GM12878 (cell line): ENCODE measurements at regions not wholly inside any gene's neighbourhood (a gene's known extent, or its start where the extent isn't known, plus 50 kb on each side); places are given as distances from the start of the nearest gene placed in this dataset.

ENCODE experiments used
- ATAC-seq: fragments of 200-7000 bp; cut with Tn5 transposase; 3 replicates; pipeline ENCODE4 v1.9.1; 2020; ENCODE audit warnings: mild to moderate bottlenecking, moderate library complexity
- BruUV-seq: library from RNA; stranded (reverse); fragments of 400-500 nt; replicated peaks from 2 replicates; lab custom pipeline; 2021; lab: Mats Ljungman, UMichigan
- CTCF ChIA-PET: fragments of 300-600 bp; sonication (Branson Sonifier 250); formaldehyde crosslinking; extraction: SDS; loops from one replicate; lab custom pipeline; 2021; ENCODE audit warnings: inconsistent platforms; lab: Yijun Ruan, JAX
- POLR2A ChIA-PET: fragments of 350-600 bp; formaldehyde crosslinking; extraction: SDS; loops from one replicate; lab custom pipeline; 2021; ENCODE audit warnings: inconsistent platforms; lab: Charles Lee
- RAD21 ChIA-PET: fragments of 300-600 bp; sonication (Branson Sonifier 250); formaldehyde crosslinking; loops from one replicate; lab custom pipeline; 2023; ENCODE audit warnings: antibody characterized with exemption; ENCODE audit not compliant: unreplicated experiment; lab: Charles Lee
- SMC1A ChIA-PET: fragments of 300-600 bp; sonication (Branson Sonifier 250); formaldehyde crosslinking; loops from one replicate; lab custom pipeline; 2023; ENCODE audit not compliant: unreplicated experiment, uncharacterized antibody; lab: Charles Lee
- DNase-seq: peaks from one replicate; pipeline ENCODE4 v3.0.0-alpha.2; 2011; ENCODE audit warnings: low read depth, low spot score
- FAIRE-seq: peaks from 3 replicates; lab custom pipeline; 2011; peaks lifted over from hg19 to GRCh38; lab: Jason Lieb, UNC
- H2AFZ ChIP-seq: 2 replicates; pipeline ENCODE4 v1.6.0; 2011; ENCODE audit warnings: low read depth, low read length, control low read depth; ENCODE audit not compliant: control insufficient read depth
- H3K27ac ChIP-seq: 2 replicates; pipeline ENCODE4 v1.5.1; 2011; ENCODE audit warnings: control low read depth; ENCODE audit not compliant: control insufficient read depth, insufficient read depth
- H3K27me3 ChIP-seq, 2 experiments: replicated peaks in 1 of 2; 2 replicates each; pipeline versions ENCODE4 v1.6.0 to v1.6.1; 2011; ENCODE audit warnings: low read length in 1 of 2; ENCODE audit not compliant: control insufficient read depth in 2 of 2, insufficient read depth in 2 of 2
- H3K36me3 ChIP-seq, 2 experiments: 2 replicates each; pipeline ENCODE4 v1.5.1; 2011; ENCODE audit warnings: low read length in 1 of 2; ENCODE audit not compliant: control insufficient read depth in 2 of 2, insufficient read depth in 2 of 2
- H3K4me1 ChIP-seq: 2 replicates; pipeline ENCODE4 v1.6.1; 2011; ENCODE audit warnings: mild to moderate bottlenecking, low read length, moderate library complexity, mixed read lengths; ENCODE audit not compliant: control insufficient read depth, insufficient read depth
- H3K4me2 ChIP-seq: 2 replicates; pipeline ENCODE4 v1.6.0; 2011; ENCODE audit warnings: control low read depth; ENCODE audit not compliant: control insufficient read depth, insufficient read depth
- H3K4me3 ChIP-seq: fragments of 200-600 bp; sonication (generic); 2 replicates; pipeline ENCODE4 v1.5.1; 2016
- H3K79me2 ChIP-seq: 2 replicates; pipeline ENCODE4 v1.6.0; 2011; ENCODE audit warnings: low read length; ENCODE audit not compliant: control insufficient read depth, insufficient read depth
- H3K9ac ChIP-seq: 2 replicates; pipeline ENCODE4 v1.8.0; 2011; ENCODE audit warnings: low read length, control low read depth, mixed read lengths; ENCODE audit not compliant: control insufficient read depth, insufficient read depth
- H3K9me3 ChIP-seq: replicated peaks from 3 replicates; pipeline ENCODE4 v1.5.1; 2011; ENCODE audit warnings: mild to moderate bottlenecking, low read length; ENCODE audit not compliant: control insufficient read depth, insufficient read depth
- H4K20me1 ChIP-seq: 2 replicates; pipeline ENCODE4 v1.6.0; 2011; ENCODE audit not compliant: control insufficient read depth, insufficient read depth
- BCL11A ChIP-seq: IDR thresholded peaks from 2 replicates; pipeline ENCODE4 v1.6.1; 2011; ENCODE audit warnings: low read depth, low read length
- CBX5 ChIP-seq: sonication (generic); IDR thresholded peaks from 2 replicates; pipeline ENCODE4 v1.6.1; 2016; ENCODE audit warnings: low read depth, moderate library complexity, mild to moderate bottlenecking, inconsistent platforms
- MYB ChIP-seq: fragments of 150-350 bp; IDR thresholded peaks from 2 replicates; pipeline ENCODE4 v1.6.1; 2014; ENCODE audit warnings: mild to moderate bottlenecking, low read depth, low read length, borderline replicate concordance
- NFXL1 ChIP-seq: fragments of 450-650 bp; IDR thresholded peaks from 2 replicates; pipeline ENCODE4 v1.6.1; 2017; ENCODE audit warnings: antibody characterized with exemption, mild to moderate bottlenecking, borderline replicate concordance
- RAD51 ChIP-seq: fragments of 450-650 bp; IDR thresholded peaks from 2 replicates; pipeline ENCODE4 v1.6.1; 2016; ENCODE audit warnings: moderate library complexity, mild to moderate bottlenecking, inconsistent platforms
- SIX5 ChIP-seq: IDR thresholded peaks from 2 replicates; pipeline ENCODE4 v1.6.1; 2011; ENCODE audit warnings: mild to moderate bottlenecking, low read depth, low read length, moderate library complexity; ENCODE audit not compliant: severe bottlenecking
- SMARCA5 ChIP-seq: fragments of 450-650 bp; IDR thresholded peaks from 2 replicates; pipeline ENCODE4 v1.6.1; 2017; ENCODE audit warnings: mild to moderate bottlenecking
- YY1 ChIP-seq: IDR thresholded peaks from 2 replicates; pipeline ENCODE4 v1.6.1; 2011; ENCODE audit warnings: low read depth, mild to moderate bottlenecking, low read length
- WGBS: methylation state at CpG from one replicate; pipeline ENCODE4 v1.1.6; 2016; ENCODE audit warnings: low lambda C conversion rate; ENCODE audit not compliant: insufficient replicate concordance, insufficient coverage; ENCODE audit errors: missing lambda C conversion rate; 5-methylcytosine and 5-hydroxymethylcytosine counted together
- in situ Hi-C: fragments of 300-500 bp; cut with MboI; formaldehyde crosslinking; loops from 9 replicates; pipeline ENCODE4 v1.14.3; 2018; ENCODE audit warnings: mixed read lengths
- intact Hi-C: fragments of 100-400 bp; cut with micrococcal nuclease; formaldehyde crosslinking; loops from one replicate; pipeline ENCODE4 v1.14.2; 2022; ENCODE audit not compliant: unreplicated experiment
- TF ChIP-seq, protein P1 (sequence below): IDR thresholded peaks from 2 replicates; pipeline ENCODE4 v1.6.1; 2011; ENCODE audit warnings: borderline replicate concordance, low read depth, mild to moderate bottlenecking, moderate library complexity, mixed read lengths, low read length; ENCODE audit not compliant: insufficient read depth; ENCODE audit errors: extremely low read length
- TF ChIP-seq, protein P2 (sequence below): fragments of 450-650 bp; IDR thresholded peaks from 2 replicates; pipeline ENCODE4 v1.6.1; 2016; ENCODE audit warnings: mild to moderate bottlenecking
- TF ChIP-seq, protein P3 (sequence below), 3 experiments: IDR thresholded peaks in 2 of 3; conservative IDR thresholded peaks in 1 of 3; 2 replicates each; pipeline ENCODE4 v1.5.1; 2011; ENCODE audit warnings: low read depth in 3 of 3, low read length in 3 of 3, mild to moderate bottlenecking in 3 of 3, control low read depth in 2 of 3, moderate library complexity in 2 of 3, inconsistent platforms in 1 of 3, mixed read lengths in 1 of 3; ENCODE audit not compliant: control insufficient read depth in 2 of 3, insufficient read depth in 1 of 3; ENCODE audit errors: extremely low read depth in 1 of 3
- TF ChIP-seq, protein P4 (sequence below): fragments of 450-650 bp; IDR thresholded peaks from 2 replicates; pipeline ENCODE4 v1.6.1; 2017; ENCODE audit warnings: mild to moderate bottlenecking

DNA sequence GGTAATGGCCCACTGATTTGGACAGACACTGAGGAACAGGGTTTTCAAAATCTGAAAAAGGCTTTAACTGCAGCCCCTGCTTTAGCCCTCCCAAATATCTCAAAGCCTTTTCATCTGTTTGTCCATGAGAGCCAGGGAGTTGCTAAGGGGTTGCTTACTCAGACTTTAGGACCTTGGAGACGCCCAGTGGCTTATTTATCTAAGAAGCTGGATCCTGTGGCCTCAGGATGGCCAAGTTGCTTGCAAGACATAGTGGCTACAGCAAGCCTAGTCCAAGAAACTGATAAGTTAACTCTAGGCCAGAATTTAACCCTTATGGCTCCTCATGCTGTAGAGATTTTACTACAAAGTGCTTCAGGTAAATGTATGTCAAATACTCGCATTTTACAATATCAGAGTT is 924.8 kb upstream of the AMELY start:
- SMC1A ChIA-PET, result no interaction called here
- intact Hi-C loops, result no loop called here

DNA sequence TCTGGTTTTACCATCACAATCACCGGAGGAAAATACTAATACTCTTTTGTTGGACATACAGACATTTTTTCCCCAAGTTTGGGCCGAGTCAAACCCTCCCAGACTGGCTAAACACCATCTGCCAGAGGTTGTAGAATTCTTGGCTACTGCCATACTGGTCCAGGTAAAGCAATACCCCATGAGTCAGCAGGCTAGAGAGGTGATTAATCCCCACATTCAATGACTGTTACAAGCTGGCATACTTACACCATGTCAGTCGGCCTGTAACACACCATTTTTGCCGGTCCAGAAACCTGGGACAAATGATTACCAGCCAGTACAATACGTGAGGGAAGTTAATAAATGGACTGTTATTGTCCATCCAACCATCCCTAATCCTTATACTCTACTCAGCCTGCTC is 923.9 kb upstream of the AMELY start:
- Histone ChIP-seq H3K79me2 (no peaks in the 10 kb centered on the region), H3K4me3 (no peak overlapping the region), H3K4me1 (no peaks in the 10 kb centered on the region), H3K27ac (no peak overlapping the region), H3K4me2 (no peak overlapping the region), H3K36me3 (no peaks in the 10 kb centered on the region), H3K27me3 (no peaks in the 10 kb centered on the region), H3K9ac (no peak overlapping the region), H3K9me3 (no peaks in the 10 kb centered on the region), H2AFZ (no peak overlapping the region), H4K20me1 (no peaks in the 10 kb centered on the region)
- intact Hi-C loops (no loop called here), in situ Hi-C loops (no loop called here)
- CTCF ChIA-PET, result no interaction called here
- no peak for ATAC-seq
- SMC1A ChIA-PET, result no interaction called here
- POLR2A ChIA-PET, result no interaction called here
- WGBS, result no CpG with 5 or more reads among the region's 5 CpGs
- FAIRE-seq, result no peak
- DNase-seq, result no peak
- RAD21 ChIA-PET, result no interaction called here
- BruUV-seq, result no TSS peak
- TF ChIP-seq BCL11A (no peak), MYB (no peak), SIX5 (no peak), NFXL1 (no peak), RAD51 (no peak)
- TF ChIP-seq, protein P1, sequence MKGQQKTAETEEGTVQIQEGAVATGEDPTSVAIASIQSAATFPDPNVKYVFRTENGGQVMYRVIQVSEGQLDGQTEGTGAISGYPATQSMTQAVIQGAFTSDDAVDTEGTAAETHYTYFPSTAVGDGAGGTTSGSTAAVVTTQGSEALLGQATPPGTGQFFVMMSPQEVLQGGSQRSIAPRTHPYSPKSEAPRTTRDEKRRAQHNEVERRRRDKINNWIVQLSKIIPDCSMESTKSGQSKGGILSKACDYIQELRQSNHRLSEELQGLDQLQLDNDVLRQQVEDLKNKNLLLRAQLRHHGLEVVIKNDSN, result no peak
- TF ChIP-seq, protein P2, sequence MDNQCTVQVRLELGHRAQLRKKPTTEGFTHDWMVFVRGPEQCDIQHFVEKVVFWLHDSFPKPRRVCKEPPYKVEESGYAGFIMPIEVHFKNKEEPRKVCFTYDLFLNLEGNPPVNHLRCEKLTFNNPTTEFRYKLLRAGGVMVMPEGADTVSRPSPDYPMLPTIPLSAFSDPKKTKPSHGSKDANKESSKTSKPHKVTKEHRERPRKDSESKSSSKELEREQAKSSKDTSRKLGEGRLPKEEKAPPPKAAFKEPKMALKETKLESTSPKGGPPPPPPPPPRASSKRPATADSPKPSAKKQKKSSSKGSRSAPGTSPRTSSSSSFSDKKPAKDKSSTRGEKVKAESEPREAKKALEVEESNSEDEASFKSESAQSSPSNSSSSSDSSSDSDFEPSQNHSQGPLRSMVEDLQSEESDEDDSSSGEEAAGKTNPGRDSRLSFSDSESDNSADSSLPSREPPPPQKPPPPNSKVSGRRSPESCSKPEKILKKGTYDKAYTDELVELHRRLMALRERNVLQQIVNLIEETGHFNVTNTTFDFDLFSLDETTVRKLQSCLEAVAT, result no peak
- TF ChIP-seq, protein P3, sequence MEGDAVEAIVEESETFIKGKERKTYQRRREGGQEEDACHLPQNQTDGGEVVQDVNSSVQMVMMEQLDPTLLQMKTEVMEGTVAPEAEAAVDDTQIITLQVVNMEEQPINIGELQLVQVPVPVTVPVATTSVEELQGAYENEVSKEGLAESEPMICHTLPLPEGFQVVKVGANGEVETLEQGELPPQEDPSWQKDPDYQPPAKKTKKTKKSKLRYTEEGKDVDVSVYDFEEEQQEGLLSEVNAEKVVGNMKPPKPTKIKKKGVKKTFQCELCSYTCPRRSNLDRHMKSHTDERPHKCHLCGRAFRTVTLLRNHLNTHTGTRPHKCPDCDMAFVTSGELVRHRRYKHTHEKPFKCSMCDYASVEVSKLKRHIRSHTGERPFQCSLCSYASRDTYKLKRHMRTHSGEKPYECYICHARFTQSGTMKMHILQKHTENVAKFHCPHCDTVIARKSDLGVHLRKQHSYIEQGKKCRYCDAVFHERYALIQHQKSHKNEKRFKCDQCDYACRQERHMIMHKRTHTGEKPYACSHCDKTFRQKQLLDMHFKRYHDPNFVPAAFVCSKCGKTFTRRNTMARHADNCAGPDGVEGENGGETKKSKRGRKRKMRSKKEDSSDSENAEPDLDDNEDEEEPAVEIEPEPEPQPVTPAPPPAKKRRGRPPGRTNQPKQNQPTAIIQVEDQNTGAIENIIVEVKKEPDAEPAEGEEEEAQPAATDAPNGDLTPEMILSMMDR (IDR thresholded peaks at IDR 0.05 in 2 of 3, conservative IDR thresholded peaks at IDR 0.05 in 1 of 3; ENCODE audit: control insufficient read depth in 2 of 3, extremely low read depth in 1 of 3, insufficient read depth in 1 of 3, low read depth in 3 of 3, low read length in 3 of 3), result no peak

More for the DNA sequence above, 924.8 kb upstream of the AMELY start:
- no CpG with 5 or more reads among the region's 2 CpGs for WGBS
- no peaks in the 10 kb centered on the region for H3K4me1 ChIP-seq
- FAIRE-seq, result no peak
- no peak overlapping the region for H2AFZ ChIP-seq
- H3K9ac ChIP-seq, result no peak overlapping the region
- TF ChIP-seq YY1, result no peak
- TF ChIP-seq SMARCA5, result no peak
- TF ChIP-seq, protein P4, sequence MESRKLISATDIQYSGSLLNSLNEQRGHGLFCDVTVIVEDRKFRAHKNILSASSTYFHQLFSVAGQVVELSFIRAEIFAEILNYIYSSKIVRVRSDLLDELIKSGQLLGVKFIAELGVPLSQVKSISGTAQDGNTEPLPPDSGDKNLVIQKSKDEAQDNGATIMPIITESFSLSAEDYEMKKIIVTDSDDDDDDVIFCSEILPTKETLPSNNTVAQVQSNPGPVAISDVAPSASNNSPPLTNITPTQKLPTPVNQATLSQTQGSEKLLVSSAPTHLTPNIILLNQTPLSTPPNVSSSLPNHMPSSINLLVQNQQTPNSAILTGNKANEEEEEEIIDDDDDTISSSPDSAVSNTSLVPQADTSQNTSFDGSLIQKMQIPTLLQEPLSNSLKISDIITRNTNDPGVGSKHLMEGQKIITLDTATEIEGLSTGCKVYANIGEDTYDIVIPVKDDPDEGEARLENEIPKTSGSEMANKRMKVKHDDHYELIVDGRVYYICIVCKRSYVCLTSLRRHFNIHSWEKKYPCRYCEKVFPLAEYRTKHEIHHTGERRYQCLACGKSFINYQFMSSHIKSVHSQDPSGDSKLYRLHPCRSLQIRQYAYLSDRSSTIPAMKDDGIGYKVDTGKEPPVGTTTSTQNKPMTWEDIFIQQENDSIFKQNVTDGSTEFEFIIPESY, result no peak
- no peak for TF ChIP-seq CBX5
- no peaks in the 10 kb centered on the region for H3K36me3 ChIP-seq
- in situ Hi-C loops, result no loop called here
- no peaks in the 10 kb centered on the region for H3K9me3 ChIP-seq
- H3K79me2 ChIP-seq, result no peaks in the 10 kb centered on the region
- RAD21 ChIA-PET, result no interaction called here
- CTCF ChIA-PET, result no interaction called here
- no peaks in the 10 kb centered on the region for H4K20me1 ChIP-seq
- POLR2A ChIA-PET, result no interaction called here
- no peak overlapping the region for H3K4me3 ChIP-seq
- no peak overlapping the region for H3K27ac ChIP-seq
- BruUV-seq, result no TSS peak
- no peak for ATAC-seq
- H3K4me2 ChIP-seq, result no peak overlapping the region
- H3K27me3 ChIP-seq, result no peaks in the 10 kb centered on the region
- no peak for DNase-seq
